ENCODE measurements at regions not wholly inside any gene's neighbourhood (a gene's known extent, or its start where the extent isn't known, plus 50 kb on each side); places are given as distances from the start of the nearest gene placed in this dataset.
"Not testable (repeated sequence)": the region's sequence is repeated elsewhere in the genome, so short reads cannot be mapped to it uniquely, and the experiment has no call there.

- not testable (repeated sequence) for TF ChIP-seq CTCF (conservative IDR thresholded peaks at IDR 0.05; ENCODE audit: low read depth, low read length); CHD1 (IDR thresholded peaks at IDR 0.05; ENCODE audit: low read depth, low read length); FOS (IDR thresholded peaks at IDR 0.05; ENCODE audit: low read depth, low read length); MAZ (IDR thresholded peaks at IDR 0.05; ENCODE audit: borderline replicate concordance, low read depth, low read length); POLR2A (IDR thresholded peaks at IDR 0.05; ENCODE audit: low read depth, low read length); USF2 (IDR thresholded peaks at IDR 0.05; ENCODE audit: low read depth, low read length); SMC3 (IDR thresholded peaks at IDR 0.05; ENCODE audit: low read depth, low read length); BHLHE40 (IDR thresholded peaks at IDR 0.05; ENCODE audit: low read depth, low read length)
Measured at GRCh38 chr2:89785528-89785927, 1094.1 kb downstream of the RPIA start.
